ENCODE measurements at regions not wholly inside any gene's neighbourhood (a gene's known extent, or its start where the extent isn't known, plus 50 kb on each side); places are given as distances from the start of the nearest gene placed in this dataset.

GRCh38 chr4:72828864-72829263 lies 240.7 kb downstream of the COX18 start:
- POLR2A ChIA-PET, result no interaction called here
- no peaks in the 10 kb centered on the region for H3K27me3 ChIP-seq (ENCODE audit: control insufficient read depth, insufficient read depth, low read length)
- no peak for DNase-seq (ENCODE audit: low read depth)
- no peak overlapping the region for H3K4me3 ChIP-seq (ENCODE audit: low read depth, low read length)
- no peak for TF ChIP-seq CTCF (IDR thresholded peaks at IDR 0.05; ENCODE audit: insufficient read depth, low read depth, low read length)
- CTCF ChIA-PET, result no interaction called here
- no peaks in the 10 kb centered on the region for H3K36me3 ChIP-seq (ENCODE audit: control insufficient read depth, insufficient read depth, low read length)

GRCh38 chr4:72827968-72828367 lies 241.5 kb downstream of the COX18 start:
- Histone ChIP-seq H3K27me3 (ENCODE audit: control insufficient read depth, insufficient read depth, low read length) (no peaks in the 10 kb centered on the region), H3K36me3 (ENCODE audit: control insufficient read depth, insufficient read depth, low read length) (no peaks in the 10 kb centered on the region), H3K4me3 (ENCODE audit: low read depth, low read length) (no peak overlapping the region)
- DNase-seq (ENCODE audit: low read depth), result no peak
- CTCF ChIA-PET, result no interaction called here
- POLR2A ChIA-PET, result no interaction called here
- no peak for TF ChIP-seq CTCF (IDR thresholded peaks at IDR 0.05; ENCODE audit: insufficient read depth, low read depth, low read length)

- CTCF ChIA-PET, result interaction anchor here (1.7 kb wide), 1 partner anchor 9 kb away, joined by 4 read pairs; no protein-coding TSS in a partner anchor
- Histone ChIP-seq H3K4me3 (ENCODE audit: low read depth, low read length) (no peak overlapping the region), H3K27me3 (ENCODE audit: control insufficient read depth, insufficient read depth, low read length) (no peaks in the 10 kb centered on the region), H3K36me3 (ENCODE audit: control insufficient read depth, insufficient read depth, low read length) (no peaks in the 10 kb centered on the region)
- DNase-seq (ENCODE audit: low read depth), result no peak
- TF ChIP-seq CTCF (IDR thresholded peaks at IDR 0.05; ENCODE audit: insufficient read depth, low read depth, low read length), result no peak
- POLR2A ChIA-PET, result no interaction called here
Measured at GRCh38 chr4:72820107-72820506, 249.4 kb downstream of the COX18 start.

- TF ChIP-seq CTCF (IDR thresholded peaks at IDR 0.05; ENCODE audit: insufficient read depth, low read depth, low read length), result no peak
- H3K27me3 ChIP-seq (ENCODE audit: control insufficient read depth, insufficient read depth, low read length), result no peaks in the 10 kb centered on the region
- ChIA-PET POLR2A (no interaction called here), CTCF (interaction anchor here (0.6 to 1.6 kb wide), 3 partner anchors 26 to 205 kb away, joined by 3 to 5 read pairs (median 3); no protein-coding TSS in a partner anchor)
- H3K36me3 ChIP-seq (ENCODE audit: control insufficient read depth, insufficient read depth, low read length), result no peaks in the 10 kb centered on the region
- H3K4me3 ChIP-seq (ENCODE audit: low read depth, low read length), result no peak overlapping the region
- peak; percentile 31 for DNase-seq (ENCODE audit: low read depth)
Measured at GRCh38 chr4:72817012-72817411, 248.0 kb upstream of the ADAMTS3 start.

- Histone ChIP-seq H3K4me3 (ENCODE audit: low read depth, low read length) (no peak overlapping the region), H3K27me3 (ENCODE audit: control insufficient read depth, insufficient read depth, low read length) (no peaks in the 10 kb centered on the region), H3K36me3 (ENCODE audit: control insufficient read depth, insufficient read depth, low read length) (no peaks in the 10 kb centered on the region)
- no peak for DNase-seq (ENCODE audit: low read depth)
- ChIA-PET POLR2A (interaction anchor here (0.5 kb wide), 1 partner anchor 245 kb away, joined by 3 read pairs; no protein-coding TSS in a partner anchor), CTCF (no interaction called here)
- no peak for TF ChIP-seq CTCF (IDR thresholded peaks at IDR 0.05; ENCODE audit: insufficient read depth, low read depth, low read length)
Measured at GRCh38 chr4:72814241-72814640, 245.2 kb upstream of the ADAMTS3 start.
